Fibroblast of pulmonary artery (primary cell): ENCODE measurements at regions not wholly inside any gene's neighbourhood (a gene's known extent, or its start where the extent isn't known, plus 50 kb on each side); places are given as distances from the start of the nearest gene placed in this dataset.
"Not testable (repeated sequence)": the region's sequence is repeated elsewhere in the genome, so short reads cannot be mapped to it uniquely, and the experiment has no call there.

Source experiments
- DNase-seq: peaks from one replicate; pipeline ENCODE4 v3.0.0-alpha.2; 2010; ENCODE audit warnings: low read depth
- H3K4me3 ChIP-seq: replicated peaks from 2 replicates; pipeline ENCODE4 v1.5.1; 2011; ENCODE audit warnings: low read depth, mild to moderate bottlenecking, control low read depth, low read length, moderate library complexity
- CTCF ChIP-seq: IDR thresholded peaks from 2 replicates; pipeline ENCODE4 v1.5.1; 2011; ENCODE audit warnings: mild to moderate bottlenecking, control low read depth, low read length, inconsistent platforms; ENCODE audit errors: missing control alignments

GRCh38 chr7:142522735-142523134 lies 226.5 kb upstream of the PRSS1 start:
- no peak overlapping the region for H3K4me3 ChIP-seq
- no peak for DNase-seq
- TF ChIP-seq CTCF: no peak

DNA sequence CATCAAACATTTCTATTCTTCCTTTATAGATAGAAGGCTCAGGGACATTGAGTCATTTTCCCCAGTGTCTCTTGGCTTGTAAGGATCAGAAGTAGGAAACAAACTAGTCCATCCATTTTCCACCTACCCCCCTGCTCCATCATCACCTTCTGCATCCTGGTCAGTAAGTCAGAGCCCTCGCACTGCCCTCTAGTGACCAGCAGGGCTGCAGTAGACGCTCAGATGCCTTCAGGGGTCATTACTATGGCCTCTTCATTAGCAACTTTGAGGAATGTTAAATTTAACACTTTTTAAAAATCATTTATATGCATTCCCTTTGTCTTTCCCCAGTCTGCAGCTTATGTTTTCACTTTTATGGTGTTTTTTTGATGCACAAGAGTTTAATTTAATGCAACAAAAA lies 228.4 kb upstream of the PRSS1 start:
- H3K4me3 ChIP-seq, DNase-seq: not testable (repeated sequence)
- TF ChIP-seq CTCF: peak; percentile 50

- not testable (repeated sequence) for DNase-seq, H3K4me3 ChIP-seq
These were observed 228.8 kb upstream of the PRSS1 start for GRCh38 chr7:142520455-142520854.

GRCh38 chr7:142519079-142520078 lies 229.9 kb upstream of the PRSS1 start:
- no peak for DNase-seq
- TF ChIP-seq CTCF: no peak
- no peak overlapping the region for H3K4me3 ChIP-seq

GRCh38 chr7:142516038-142516501 lies 233.2 kb upstream of the PRSS1 start:
- DNase-seq: peak; percentile 79
- TF ChIP-seq CTCF: peak; percentile 84
- H3K4me3 ChIP-seq: no peak overlapping the region

GRCh38 chr7:142514716-142515115 lies 234.6 kb upstream of the PRSS1 start:
- not testable (repeated sequence) for DNase-seq

DNA sequence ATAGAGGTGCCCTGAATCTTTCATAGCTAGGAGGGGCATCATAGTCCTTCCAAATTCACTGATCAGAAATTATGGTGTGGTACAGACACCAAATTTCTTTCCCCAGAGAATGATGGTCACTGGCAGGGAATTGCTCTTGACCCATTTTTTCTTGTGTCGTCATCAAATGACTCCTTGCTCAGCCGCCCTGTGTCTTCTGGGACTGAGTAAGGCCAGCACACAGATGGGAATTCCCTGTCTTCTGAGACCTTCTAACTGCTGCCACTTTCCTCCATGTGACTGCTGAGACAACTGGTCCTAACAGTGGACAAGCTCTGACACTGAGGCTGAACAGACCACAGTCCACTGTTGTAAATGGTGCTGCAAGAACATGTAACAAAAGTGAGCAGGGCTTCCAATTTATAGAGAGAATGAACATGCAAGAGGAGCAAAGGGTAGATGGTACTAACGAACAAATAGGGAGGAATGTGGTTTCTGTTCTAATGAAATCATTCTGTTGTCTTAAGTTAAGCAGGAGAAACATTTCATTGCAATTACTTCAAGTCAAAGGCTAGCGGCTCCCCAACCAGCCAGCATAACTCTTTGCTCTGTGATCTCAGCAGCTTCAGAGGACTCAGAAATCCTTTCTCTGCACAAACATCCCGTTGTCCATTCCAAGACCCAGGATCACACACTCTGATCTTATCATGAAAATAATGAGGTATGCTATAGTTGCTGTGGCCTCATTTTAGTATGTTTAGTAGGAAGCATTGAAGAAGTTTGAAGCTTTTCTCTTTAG lies 235.9 kb upstream of the PRSS1 start:
- no peak for TF ChIP-seq CTCF
- H3K4me3 ChIP-seq: no peak overlapping the region
- no peak for DNase-seq

More at GRCh38 chr7:142514716-142515115, 234.6 kb upstream of the PRSS1 start:
- not testable (repeated sequence) for H3K4me3 ChIP-seq
